Stimulated activated CD8-positive, alpha-beta memory T cell treated with anti-CD3 and anti-CD28 coated beads, Interleukin-4, amount 100 ng/mL, for 4 hours (primary cell): ENCODE measurements at regions not wholly inside any gene's neighbourhood (a gene's known extent, or its start where the extent isn't known, plus 50 kb on each side); places are given as distances from the start of the nearest gene placed in this dataset.
"Not testable (repeated sequence)": the region's sequence is repeated elsewhere in the genome, so short reads cannot be mapped to it uniquely, and the experiment has no call there.

Experiments used
- DNase-seq, 2 donors: peaks; one replicate each; pipeline ENCODE4 v3.0.0-alpha.2; 2020; ENCODE audit warnings: low read depth in 2 of 2, low spot score in 1 of 2

GRCh38 chr21:35197992-35198431, 148.9 kb upstream of the RUNX1 start:
- no peak for DNase-seq

GRCh38 chr21:35197191-35197590, 148.1 kb upstream of the RUNX1 start:
- no peak for DNase-seq

- DNase-seq: no peak
Measured at GRCh38 chr21:35196128-35196527, 147.0 kb upstream of the RUNX1 start.

GRCh38 chr21:35195232-35195631, 146.1 kb upstream of the RUNX1 start:
- no peak for DNase-seq

- DNase-seq: no peak
Measured at GRCh38 chr21:35191754-35192153, 142.7 kb upstream of the RUNX1 start.

GRCh38 chr21:35191128-35191527, 142.0 kb upstream of the RUNX1 start:
- DNase-seq: no peak

- no peak for DNase-seq
Measured at GRCh38 chr21:35190201-35190701, 141.1 kb upstream of the RUNX1 start.

GRCh38 chr21:35189077-35189863, 140.2 kb upstream of the RUNX1 start:
- DNase-seq: no peak

GRCh38 chr21:35183389-35183788, 134.3 kb upstream of the RUNX1 start:
- DNase-seq: not testable (repeated sequence)

GRCh38 chr21:35179990-35180540, 131.0 kb upstream of the RUNX1 start:
- no peak for DNase-seq

- DNase-seq: no peak
Measured at GRCh38 chr21:35178827-35179226, 129.7 kb upstream of the RUNX1 start.

GRCh38 chr21:35178098-35178497, 129.0 kb upstream of the RUNX1 start:
- no peak for DNase-seq

GRCh38 chr21:35172231-35172630, 123.1 kb upstream of the RUNX1 start:
- no peak for DNase-seq

GRCh38 chr21:35171385-35171784, 122.3 kb upstream of the RUNX1 start:
- DNase-seq: no peak

GRCh38 chr21:35170818-35171217, 121.7 kb upstream of the RUNX1 start:
- no peak for DNase-seq

- no peak for DNase-seq
Measured at GRCh38 chr21:35170244-35170643, 121.1 kb upstream of the RUNX1 start.

- no peak for DNase-seq
Measured at GRCh38 chr21:35169574-35169973, 120.5 kb upstream of the RUNX1 start.

- DNase-seq: no peak
Measured at GRCh38 chr21:35168735-35169134, 119.6 kb upstream of the RUNX1 start.

GRCh38 chr21:35164971-35165483, 115.9 kb upstream of the RUNX1 start:
- DNase-seq: no peak

- no peak for DNase-seq
Measured at GRCh38 chr21:35164380-35164779, 115.3 kb upstream of the RUNX1 start.

GRCh38 chr21:35163411-35163810, 114.3 kb upstream of the RUNX1 start:
- DNase-seq: no peak

- DNase-seq: no peak
Measured at GRCh38 chr21:35162831-35163230, 113.7 kb upstream of the RUNX1 start.
